D721Med (cell line): ENCODE measurements at regions not wholly inside any gene's neighbourhood (a gene's known extent, or its start where the extent isn't known, plus 50 kb on each side); places are given as distances from the start of the nearest gene placed in this dataset.

Experiments used
- DNase-seq: peaks from one replicate; pipeline ENCODE4 v3.0.0; 2011; ENCODE audit warnings: low spot score; ENCODE audit not compliant: insufficient read length
- FAIRE-seq: peaks from 2 replicates; lab custom pipeline; 2011; peaks lifted over from hg19 to GRCh38; lab: Jason Lieb, UNC
- CTCF ChIP-seq: IDR thresholded peaks from 2 replicates; pipeline ENCODE4 v1.5.1; 2012; ENCODE audit warnings: mild to moderate bottlenecking, control low read depth; ENCODE audit not compliant: insufficient read depth; ENCODE audit errors: missing control alignments

GRCh38 chr1:239810061-239810481 lies 281.6 kb upstream of the FMN2 start:
- no peak for TF ChIP-seq CTCF
- FAIRE-seq (no peak), DNase-seq (no peak)

- DNase-seq (no peak), FAIRE-seq (no peak)
- TF ChIP-seq CTCF, result no peak
Observed at GRCh38 chr1:239811211-239811885, 280.3 kb upstream of the FMN2 start.

GRCh38 chr1:239812580-239812979 lies 279.1 kb upstream of the FMN2 start:
- DNase-seq (no peak), FAIRE-seq (no peak)
- TF ChIP-seq CTCF, result no peak

- FAIRE-seq (peak; percentile 29), DNase-seq (no peak)
- TF ChIP-seq CTCF, result no peak
Observed at GRCh38 chr1:239814306-239814881, 277.3 kb upstream of the FMN2 start.

- TF ChIP-seq CTCF, result no peak
- DNase-seq, result no peak
- FAIRE-seq, result peak; percentile 64
Observed at GRCh38 chr1:239815074-239815473, 276.6 kb upstream of the FMN2 start.

- FAIRE-seq (peak; percentile 83), DNase-seq (no peak)
- no peak for TF ChIP-seq CTCF
Observed at GRCh38 chr1:239816081-239816782, 275.5 kb upstream of the FMN2 start.
